ENCODE measurements at regions not wholly inside any gene's neighbourhood (a gene's known extent, or its start where the extent isn't known, plus 50 kb on each side); places are given as distances from the start of the nearest gene placed in this dataset.

GRCh38 chr6:27810768-27811450, 101.3 kb downstream of the OR2B2 start:
- H3K27me3 Mint-ChIP-seq (ENCODE audit: insufficient read depth, low read depth, poor library complexity): peaks cover 78% of the 10 kb centered on the region
- DNase-seq (ENCODE audit: low spot score) (peak; percentile 18), ATAC-seq (no peak)
- Histone ChIP-seq H3K4me2 (peak overlapping the region; percentile 72), H3K9me2 (ENCODE audit: insufficient read depth) (no peaks in the 10 kb centered on the region), H3K79me2 (replicated peaks; ENCODE audit: insufficient read depth) (peaks cover 8% of the 10 kb centered on the region; the same call in 1 of the 2 replicates), H4K20me1 (replicated peaks; ENCODE audit: insufficient read depth) (no peaks in the 10 kb centered on the region), H3K4me1 (ENCODE audit: insufficient read depth) (peaks cover 6% of the 10 kb centered on the region), H3K27me3 (ENCODE audit: insufficient read depth) (no peaks in the 10 kb centered on the region), H3K36me3 (ENCODE audit: insufficient read depth) (no peaks in the 10 kb centered on the region), H3F3A (replicated peaks; ENCODE audit: low read depth) (peaks cover 8% of the 10 kb centered on the region; the same call in 1 of the 2 replicates), H3K4me3 (peak overlapping the region; percentile 81), H3K27ac (ENCODE audit: low read depth) (peak overlapping the region; percentile 85), H2AFZ (no peak overlapping the region)
- H3K27ac Mint-ChIP-seq: peak overlapping the region; percentile 99
- no peak for TF ChIP-seq REST (IDR thresholded peaks at IDR 0.05; ENCODE audit: unreplicated experiment)
- TF ChIP-seq EZH2 (IDR thresholded peaks at IDR 0.05; ENCODE audit: low read depth, unreplicated experiment): no peak
- no peak for TF ChIP-seq ETS1 (IDR thresholded peaks at IDR 0.05)
- no peak for TF ChIP-seq ZNF114 (CRISPR knock-in tag; IDR thresholded peaks at IDR 0.05)
- TF ChIP-seq EZH2phosphoT487 (IDR thresholded peaks at IDR 0.05; ENCODE audit: unreplicated experiment): no peak
- no peak for TF ChIP-seq CREB1 (CRISPR knock-in tag; IDR thresholded peaks at IDR 0.05; ENCODE audit: low read depth)
- TF ChIP-seq NANOG (IDR thresholded peaks at IDR 0.05; ENCODE audit: borderline replicate concordance): no peak
- no peak for TF ChIP-seq JUNB (IDR thresholded peaks at IDR 0.05; ENCODE audit: unreplicated experiment)
- no peak for TF ChIP-seq ZNF331 (CRISPR knock-in tag; IDR thresholded peaks at IDR 0.05; ENCODE audit: low read depth)
- TF ChIP-seq POLR2AphosphoS5 (IDR thresholded peaks at IDR 0.05; ENCODE audit: low read depth): no peak
- TF ChIP-seq STAT1 (IDR thresholded peaks at IDR 0.05; ENCODE audit: unreplicated experiment): no peak
- peaks cover 6% of the 10 kb centered on the region; the same call in 2 of the 3 replicates for H3K36me3 Mint-ChIP-seq (ENCODE audit: low read depth)
- H3K9me3 Mint-ChIP-seq: peaks cover 8% of the 10 kb centered on the region; the same call in 1 of the 3 replicates
- peak overlapping the region; percentile 98 for H3K4me3 Mint-ChIP-seq
- H3K4me1 Mint-ChIP-seq: peaks cover 29% of the 10 kb centered on the region; the same call in 2 of the 3 replicates
